GM18508 (cell line): ENCODE measurements at regions not wholly inside any gene's neighbourhood (a gene's known extent, or its start where the extent isn't known, plus 50 kb on each side); places are given as distances from the start of the nearest gene placed in this dataset.
"Not testable (repeated sequence)": the region's sequence is repeated elsewhere in the genome, so short reads cannot be mapped to it uniquely, and the experiment has no call there.

Experiments used
- ATAC-seq: cut with Tn5 transposase; IDR thresholded peaks from one replicate; pipeline ENCODE4 v1.9.1; 2021; ENCODE audit warnings: moderate number of reproducible peaks; ENCODE audit not compliant: insufficient read depth, unreplicated experiment

DNA sequence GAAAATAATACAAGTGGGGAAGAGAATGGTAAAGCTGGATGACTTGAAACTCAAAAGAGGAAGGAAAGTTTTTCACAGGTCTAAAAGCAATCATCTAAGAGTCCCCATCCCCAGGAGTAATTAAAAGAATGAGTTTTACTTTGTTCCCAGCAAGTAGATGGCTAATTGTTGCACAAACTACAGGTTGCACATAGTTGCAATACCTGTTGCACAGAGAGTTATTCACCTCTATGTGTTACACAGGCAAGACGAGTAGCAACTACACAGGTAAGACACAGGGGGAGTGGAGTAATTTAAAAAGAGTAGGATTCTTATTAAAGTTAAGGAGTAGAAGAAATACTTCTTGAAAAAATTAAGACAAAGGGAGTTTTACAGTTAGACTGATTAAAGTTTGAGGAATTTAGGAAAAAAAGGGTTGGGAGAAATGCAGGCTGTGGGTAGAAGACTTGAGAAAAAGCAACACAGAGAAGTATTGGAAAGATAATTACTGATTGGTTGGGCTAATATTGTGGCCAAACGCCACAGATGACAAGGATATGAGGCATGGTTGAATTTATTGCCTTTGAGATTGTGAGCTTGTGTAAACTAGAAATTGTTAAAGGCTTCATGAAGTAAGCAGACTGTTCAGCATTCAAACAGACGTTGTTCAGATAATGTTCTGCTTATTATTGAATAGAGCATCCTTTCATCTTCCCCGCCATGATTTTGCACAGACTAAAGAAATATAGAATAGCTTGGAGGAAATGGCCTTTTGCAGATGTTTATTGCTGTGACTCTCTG lies 699.3 kb downstream of the NR4A2 start:
- no peak for ATAC-seq

DNA sequence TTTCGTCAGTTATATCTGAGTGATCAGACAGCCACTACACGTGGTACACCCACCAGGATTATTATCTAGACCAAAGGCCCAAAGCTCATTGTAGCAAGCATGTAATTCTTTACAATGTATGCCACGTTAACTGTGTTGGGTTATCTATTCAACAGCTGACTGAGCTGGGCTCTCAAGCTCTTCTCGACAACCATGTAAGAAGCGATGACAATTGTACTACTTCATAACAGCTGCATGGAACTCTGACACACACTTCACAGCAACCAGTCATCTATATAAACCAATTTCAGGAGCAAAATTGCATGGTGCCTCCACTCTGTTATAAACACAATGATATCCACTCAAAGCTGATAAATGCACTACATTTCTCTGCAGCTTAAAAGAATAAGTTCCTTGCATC lies 701.8 kb downstream of the NR4A2 start:
- ATAC-seq: no peak

DNA sequence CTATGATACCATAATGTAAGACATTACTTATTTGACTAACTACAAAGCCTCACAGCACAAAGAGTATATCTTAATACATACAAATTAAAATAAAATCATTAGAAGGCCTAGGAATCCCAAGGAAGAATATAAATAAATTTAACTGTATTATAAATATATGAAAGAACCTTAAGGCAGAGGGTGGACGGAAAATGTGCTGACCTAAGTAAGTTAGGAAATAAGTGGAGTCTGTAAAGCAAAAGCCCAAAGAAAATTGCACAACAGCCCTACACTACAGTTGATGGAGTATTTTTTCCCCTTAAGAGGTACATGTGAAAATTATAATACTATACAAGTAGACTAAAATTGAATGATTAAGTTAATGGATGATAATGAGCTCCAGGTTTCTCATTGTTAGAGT lies 710.1 kb downstream of the NR4A2 start:
- no peak for ATAC-seq

DNA sequence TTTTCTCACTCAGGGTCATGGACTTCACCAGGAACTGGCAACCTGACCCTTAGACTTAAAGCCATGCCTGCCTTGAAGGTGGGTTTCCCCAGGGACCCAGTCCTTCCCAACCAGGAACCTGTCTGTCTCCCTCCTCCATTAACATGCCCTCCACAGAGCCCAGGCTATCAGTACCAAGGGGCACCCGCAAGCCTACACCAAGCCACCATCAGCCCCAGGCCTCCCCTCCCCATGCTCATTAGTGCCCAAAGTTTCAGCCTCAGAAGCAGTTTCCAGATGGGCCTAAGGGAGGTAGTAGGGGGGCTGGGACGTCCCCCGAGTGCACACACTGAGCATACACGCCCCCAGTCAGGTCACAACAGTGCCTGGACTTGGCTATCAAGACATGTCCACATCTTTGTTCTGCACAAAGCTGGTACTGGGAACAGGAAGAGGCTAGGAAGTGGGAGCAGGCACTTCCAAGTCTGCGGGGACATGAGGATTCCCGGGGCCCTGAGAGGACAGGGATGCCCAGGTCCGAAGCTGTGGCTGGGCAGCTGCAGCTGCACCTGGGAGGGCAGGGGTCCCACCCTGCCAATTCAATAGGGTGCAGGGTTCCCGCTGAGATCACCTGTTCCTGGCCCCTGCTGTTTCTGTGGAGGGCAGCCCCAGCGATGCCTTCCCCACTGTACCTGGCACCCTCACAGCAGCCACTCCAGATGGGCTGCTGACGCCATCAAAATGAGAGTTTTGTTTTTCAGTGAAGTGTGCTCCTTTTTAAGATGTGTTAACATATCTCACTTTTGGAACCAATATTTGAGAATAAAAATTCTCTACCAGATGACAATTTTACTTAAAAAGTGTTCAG lies 731.4 kb downstream of the NR4A2 start:
- no peak for ATAC-seq

DNA sequence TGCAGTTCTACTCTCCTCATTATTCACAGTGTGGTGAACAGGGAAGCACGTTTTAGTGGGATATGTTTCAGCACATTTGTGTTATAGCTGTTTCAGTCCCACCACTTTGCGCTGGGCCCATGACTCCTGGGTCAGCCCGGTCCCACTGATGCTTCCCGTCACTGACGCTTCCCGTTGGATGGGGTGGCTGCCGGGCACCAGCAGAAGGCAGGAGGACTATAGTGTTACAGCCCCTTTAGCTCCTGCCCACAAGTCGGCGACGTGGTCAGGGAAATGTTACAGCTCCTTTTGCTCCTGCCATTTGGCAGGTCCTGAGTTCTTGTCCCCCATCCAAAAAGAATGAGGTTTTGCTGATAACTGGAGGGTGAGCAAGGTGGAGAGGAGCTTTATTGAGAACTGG lies 732.2 kb downstream of the NR4A2 start:
- no peak for ATAC-seq

DNA sequence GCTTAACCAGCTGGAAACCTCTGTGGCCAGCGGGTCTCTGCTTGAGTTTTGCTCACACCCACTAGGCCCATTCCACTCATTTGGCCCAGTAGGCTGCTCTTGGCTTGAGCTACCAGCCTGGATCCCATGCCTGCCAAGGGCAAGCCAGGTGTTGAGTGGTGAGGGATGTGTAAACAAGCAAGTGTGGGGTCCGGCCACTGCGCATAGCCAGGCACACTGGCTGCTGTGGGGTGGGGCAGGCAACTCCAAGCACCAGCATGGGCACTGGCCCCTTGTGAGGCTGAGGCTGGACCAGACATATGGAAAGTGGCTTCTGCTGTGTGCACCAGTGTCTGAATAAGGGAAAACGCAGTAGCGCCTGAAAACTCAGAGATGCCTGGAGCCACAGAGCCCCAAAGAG lies 732.7 kb downstream of the NR4A2 start:
- ATAC-seq: no peak

DNA sequence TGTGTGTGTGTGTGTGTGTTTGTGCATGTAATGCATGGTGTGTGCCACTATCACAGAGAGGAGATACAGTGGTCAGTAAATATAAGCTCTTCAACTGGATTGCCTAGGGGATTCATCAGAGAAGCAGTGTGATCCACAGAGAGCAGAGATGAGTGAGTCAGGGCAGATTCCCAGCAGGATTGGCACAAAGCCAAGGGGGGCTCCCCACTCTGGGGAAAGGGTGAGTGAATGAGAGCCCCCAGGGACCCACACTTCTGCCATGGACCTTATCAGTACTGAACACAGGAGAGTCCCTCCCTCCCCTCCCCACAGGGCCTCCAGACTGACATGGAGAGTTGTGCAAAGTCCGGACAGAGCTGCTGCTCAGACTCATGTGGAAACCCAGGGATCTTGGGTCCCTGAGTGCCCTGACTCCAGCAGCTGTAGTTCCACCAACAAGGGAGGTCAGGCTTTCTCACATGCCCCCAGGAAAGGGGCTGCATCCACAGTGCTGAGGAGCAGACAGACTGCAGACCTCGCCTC lies 748.8 kb downstream of the NR4A2 start:
- no peak for ATAC-seq

DNA sequence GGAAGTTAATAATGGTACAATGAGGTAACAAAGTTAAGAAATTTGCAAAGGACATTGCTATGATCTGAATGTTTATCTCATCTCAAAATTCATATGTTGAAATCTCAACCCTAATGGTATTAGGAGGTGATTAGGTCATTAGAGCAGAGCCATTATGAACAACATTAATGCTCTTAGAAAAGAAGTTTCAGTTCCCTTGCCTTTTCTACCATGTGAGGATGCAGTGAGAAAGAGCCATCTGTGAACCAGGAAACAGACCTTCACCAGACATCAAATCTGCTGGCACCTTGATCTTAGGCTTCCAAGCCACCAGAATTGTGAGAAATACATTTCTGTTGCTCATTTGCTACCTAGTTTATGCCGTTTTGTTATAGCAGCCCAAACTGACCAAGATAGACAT lies 757.6 kb downstream of the NR4A2 start:
- ATAC-seq: no peak

DNA sequence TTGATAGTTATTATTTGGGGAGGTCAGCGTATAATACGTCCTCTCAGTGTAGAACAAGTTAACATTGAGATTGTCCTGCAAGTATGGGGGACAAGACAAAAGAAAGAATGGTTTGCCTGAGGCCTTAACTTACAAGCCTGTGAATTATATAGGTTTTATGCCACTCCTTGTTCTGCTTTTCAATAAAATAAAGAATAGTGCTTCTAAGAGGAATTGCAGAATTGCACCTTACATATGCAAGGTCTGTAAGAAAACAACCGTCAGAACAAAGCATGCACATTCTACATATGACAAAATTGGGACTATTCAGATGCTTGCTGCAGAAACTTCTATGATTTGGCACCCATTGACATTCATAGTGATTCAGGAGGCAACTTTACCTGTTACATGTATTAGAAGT lies 785.0 kb downstream of the NR4A2 start:
- ATAC-seq: no peak

DNA sequence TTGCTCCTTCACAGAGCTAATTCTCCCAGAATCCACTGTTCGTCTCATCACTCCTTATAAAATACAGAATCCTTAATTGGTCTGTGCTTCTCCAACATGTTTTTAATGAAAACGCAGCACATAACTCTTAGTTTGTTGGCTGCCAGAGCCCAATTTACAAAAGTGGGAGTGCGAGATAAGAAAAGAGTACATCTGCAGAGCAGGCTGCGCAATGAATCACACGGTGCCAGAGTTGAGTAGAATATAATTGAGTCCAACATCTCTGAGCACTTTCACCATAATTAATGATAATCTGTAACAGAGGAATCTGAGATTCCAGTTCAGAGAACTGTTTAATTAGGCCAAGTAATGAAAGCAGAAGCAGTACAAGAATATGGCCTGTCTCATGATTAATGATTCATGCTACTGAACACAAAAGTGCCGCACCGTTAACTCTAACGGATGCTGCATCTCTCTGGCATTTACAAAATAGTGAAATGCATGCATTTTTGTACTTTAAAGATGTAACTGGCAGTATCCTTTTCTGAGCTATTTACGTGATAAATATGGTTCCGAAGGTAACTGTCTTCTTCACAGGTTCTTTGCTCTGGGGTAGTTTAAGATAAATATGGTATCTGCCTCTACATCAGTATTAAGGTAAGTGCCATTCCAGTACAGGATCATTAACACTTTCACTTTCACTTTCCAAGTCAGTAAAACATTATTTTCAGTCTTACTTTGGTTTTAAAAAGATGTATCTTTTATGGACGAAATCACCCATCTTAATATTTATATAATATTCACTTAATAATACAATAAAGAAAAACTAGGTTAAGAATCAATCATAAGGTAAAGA lies 785.6 kb downstream of the NR4A2 start:
- no peak for ATAC-seq

DNA sequence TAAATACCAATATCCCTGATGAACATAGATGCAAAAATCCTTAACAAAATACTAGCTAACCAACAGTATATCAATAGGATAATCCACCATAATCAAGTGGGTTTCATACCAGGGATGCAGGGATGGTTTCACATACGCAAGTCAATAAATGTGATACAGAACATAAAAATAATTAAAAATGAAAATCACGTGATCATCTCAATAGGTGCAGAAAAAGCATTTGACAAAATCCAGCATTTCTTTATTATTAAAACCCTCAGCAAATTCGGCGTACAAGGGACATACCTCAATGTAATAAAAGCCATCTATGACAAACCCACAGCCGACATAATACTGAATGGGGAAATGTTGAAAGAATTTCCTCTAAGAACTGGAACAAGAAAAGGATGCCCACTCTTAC lies 793.5 kb downstream of the NR4A2 start:
- not testable (repeated sequence) for ATAC-seq

DNA sequence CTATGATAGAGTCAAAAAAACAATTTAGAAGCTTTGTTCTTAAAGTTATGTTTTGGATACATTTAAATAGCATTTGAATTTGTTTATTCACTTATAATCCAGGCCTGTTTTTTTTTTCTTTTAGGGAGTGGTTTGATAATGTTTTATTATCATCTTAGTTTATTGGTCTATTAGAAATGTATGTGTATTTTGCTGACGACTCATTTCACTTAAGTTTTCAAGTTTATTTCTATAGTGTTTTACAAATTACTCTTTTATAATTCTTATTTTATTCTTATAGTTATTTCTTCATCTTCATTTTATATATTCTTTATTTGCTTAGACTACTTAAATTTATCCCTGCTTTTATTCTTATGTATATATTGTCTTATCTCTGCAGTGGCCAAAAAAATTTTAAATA lies 804.5 kb downstream of the NR4A2 start:
- ATAC-seq: no peak

DNA sequence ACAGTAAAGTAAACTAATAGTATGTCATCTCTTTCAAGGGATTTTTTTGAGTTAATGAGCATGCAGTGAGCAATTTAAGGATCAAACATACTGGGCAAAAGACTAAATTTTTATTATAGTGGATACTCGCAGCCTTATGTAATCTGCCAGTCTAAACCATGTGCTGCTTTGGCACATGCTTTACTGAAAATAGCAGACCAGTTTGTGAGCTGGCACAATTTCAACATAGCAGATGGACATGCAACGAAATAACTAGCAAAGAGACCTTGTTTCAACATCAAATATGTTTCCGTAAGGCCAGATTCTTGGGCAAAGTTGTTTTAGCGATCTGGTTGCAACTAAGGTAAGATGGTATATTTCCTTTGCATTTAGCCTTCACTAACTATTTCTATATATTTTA lies 807.3 kb downstream of the NR4A2 start:
- no peak for ATAC-seq

DNA sequence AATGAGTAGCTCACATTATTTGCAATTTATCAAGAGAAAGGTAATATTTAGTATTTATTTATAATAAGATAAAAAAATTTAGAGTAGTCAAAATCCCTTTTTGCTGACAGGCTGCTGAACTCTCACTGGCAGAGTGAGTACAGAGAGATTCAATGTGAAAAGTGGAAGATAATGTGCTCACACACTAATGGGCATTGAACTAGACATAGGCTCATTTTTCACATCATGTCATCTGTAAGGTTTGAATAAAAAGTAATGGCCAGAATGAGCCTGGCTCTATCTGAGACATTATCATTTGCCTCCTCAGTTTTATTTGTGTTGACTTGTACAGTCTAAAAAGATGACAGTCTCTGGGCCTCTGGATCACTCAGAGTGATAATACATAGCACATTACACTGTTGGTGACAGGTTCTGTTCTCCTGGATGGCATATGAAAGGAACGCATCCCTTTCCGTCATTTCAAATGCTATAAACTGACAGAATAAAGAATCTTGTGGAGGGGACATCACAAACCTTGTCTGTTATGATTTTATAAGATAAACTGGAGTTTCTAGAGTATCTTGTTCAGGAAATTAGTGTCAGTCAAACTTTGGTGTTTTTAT lies 812.9 kb downstream of the NR4A2 start:
- ATAC-seq: no peak

DNA sequence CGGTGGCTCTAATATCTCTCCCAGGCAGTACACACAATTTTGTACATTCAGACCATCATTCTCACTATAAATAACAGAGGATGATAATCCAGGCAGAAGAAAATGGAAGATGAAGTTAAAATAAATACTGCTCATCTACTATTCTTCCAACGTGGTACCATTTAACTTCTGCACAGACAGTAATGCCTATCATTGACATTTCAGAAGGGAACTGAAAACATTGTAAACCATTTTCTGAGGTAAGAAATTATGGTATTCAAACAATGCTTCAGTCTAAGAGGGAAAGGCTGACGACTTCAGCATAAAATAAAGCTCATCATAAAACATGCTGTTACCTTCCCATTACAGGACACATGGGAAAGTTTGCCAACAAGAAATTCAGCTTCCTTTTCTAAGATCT lies 814.4 kb downstream of the NR4A2 start:
- ATAC-seq: no peak

DNA sequence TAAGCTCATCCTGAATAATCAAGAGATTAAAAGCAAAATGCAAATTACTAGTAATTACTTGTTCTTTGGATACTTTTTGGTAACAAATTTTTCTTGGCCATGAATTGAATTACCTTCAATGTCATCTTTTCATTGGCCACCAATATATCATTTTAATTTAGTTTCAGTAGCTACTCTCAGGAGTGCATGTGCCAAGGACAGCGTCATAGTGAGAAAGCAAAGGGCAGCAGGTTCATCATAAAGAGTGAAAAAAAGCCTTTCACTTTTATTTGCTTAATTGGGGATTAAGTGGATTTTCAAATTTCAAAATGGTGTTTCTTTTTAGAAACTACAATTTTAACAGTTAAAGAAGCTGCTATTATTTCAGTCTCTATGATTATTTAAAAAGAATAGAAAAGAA lies 815.2 kb downstream of the NR4A2 start:
- ATAC-seq: no peak

DNA sequence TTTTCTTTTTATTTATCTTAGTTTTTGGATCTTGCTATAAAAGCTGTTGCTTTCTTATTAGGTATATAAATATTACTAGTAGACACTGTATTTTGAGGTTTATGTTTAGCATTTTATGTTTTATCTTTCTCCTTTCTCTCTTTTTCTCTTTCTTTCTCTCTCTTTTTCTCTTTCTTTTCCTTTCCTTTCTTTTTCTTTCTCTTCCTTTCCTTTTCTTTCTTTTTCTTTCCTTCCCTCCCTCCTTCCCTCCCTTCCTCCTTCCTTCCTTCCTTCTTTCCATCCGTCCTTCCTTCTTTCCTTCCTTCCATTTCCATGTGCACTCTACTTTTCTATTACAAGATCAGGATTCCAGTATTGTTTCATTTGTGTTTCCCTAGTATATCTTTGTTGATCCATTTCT lies 814.8 kb downstream of the KCNJ3 start:
- ATAC-seq: no peak

DNA sequence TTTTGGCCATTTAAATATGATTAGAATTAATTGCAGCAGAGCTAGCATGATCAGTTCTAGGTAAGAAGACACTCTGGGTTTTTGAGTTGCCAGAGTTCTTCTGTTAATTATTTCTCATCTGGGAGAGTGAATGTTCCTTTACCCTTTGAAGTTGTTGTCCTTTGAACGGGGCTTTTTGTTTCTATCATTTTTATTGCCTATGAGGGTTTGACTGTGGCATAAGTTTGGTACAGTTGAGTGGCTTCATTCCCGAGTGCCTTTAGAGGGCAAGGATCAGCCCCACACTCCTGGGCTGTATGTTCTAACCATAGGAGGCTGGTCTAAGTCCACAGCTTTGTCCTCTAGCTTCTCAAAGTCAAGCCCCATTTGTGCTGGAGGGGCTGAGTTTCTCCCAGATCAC lies 804.3 kb downstream of the KCNJ3 start:
- no peak for ATAC-seq

DNA sequence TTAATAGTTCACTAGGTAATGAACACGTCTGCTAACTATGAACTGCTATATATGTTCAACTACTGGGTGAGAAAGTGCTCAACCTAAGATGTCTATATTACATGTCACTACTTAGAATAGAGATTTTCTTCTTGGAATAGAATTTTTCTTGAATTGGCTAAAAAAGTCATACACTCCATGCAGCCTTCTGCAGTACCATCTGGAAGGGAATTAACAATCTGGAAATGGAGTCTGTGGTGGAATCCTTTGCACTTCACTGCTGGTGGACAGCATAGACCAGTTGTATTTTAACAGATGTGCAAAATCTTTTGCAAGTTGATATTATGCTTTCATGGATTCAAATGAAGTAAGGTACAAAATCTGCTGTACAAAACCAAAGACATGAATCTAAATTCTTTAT lies 799.6 kb downstream of the KCNJ3 start:
- ATAC-seq: no peak

DNA sequence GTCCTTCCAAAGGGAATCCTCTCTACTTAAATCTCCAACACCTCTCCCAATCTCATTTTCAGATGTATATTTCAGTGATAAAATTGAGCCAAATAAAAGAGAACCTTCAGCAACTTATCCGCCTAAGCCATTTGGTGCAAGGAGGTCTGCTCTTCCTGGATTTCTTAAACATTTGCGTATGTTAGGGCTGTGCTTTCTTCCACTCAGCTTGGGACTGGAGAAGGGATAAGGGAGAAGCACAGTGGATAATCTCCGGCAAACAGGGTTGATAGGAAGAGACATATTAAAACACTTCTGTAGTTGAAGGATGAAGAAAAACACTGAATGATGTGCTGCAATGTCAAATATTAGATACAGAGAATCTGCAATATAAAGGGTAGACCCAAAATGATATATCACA lies 796.2 kb downstream of the KCNJ3 start:
- no peak for ATAC-seq
